Aorta (tissue), 5 donors: ENCODE measurements at regions not wholly inside any gene's neighbourhood (a gene's known extent, or its start where the extent isn't known, plus 50 kb on each side); places are given as distances from the start of the nearest gene placed in this dataset.
"Not testable (repeated sequence)": the region's sequence is repeated elsewhere in the genome, so short reads cannot be mapped to it uniquely, and the experiment has no call there.

Experiments used
- ATAC-seq: fragments of 200-7000 bp; cut with Tn5 transposase; one replicate; pipeline ENCODE4 v1.9.1; 2022; ENCODE audit warnings: moderate library complexity; ENCODE audit not compliant: low FRiP score
- DNase-seq, 2 donors: peaks; one replicate each; pipeline ENCODE4 v3.0.0-alpha.2; 2020
- H3K27ac ChIP-seq, 2 donors: one replicate each; pipeline ENCODE4 v1.5.1; 2013; ENCODE audit warnings: low read length in 2 of 2, mild to moderate bottlenecking in 2 of 2, moderate library complexity in 2 of 2, control low read depth in 1 of 2, inconsistent platforms in 1 of 2, low read depth in 1 of 2
- H3K27me3 ChIP-seq, 2 donors: one replicate each; pipeline ENCODE4 v1.6.1; 2013; ENCODE audit warnings: control low read depth in 1 of 2, low read length in 1 of 2, mild to moderate bottlenecking in 1 of 2, moderate library complexity in 1 of 2; ENCODE audit not compliant: insufficient read depth in 2 of 2, control insufficient read depth in 1 of 2
- H3K36me3 ChIP-seq, 2 donors: one replicate each; pipeline ENCODE4 v1.6.1; 2013; ENCODE audit warnings: control low read depth in 1 of 2, low read length in 1 of 2, mild to moderate bottlenecking in 1 of 2; ENCODE audit not compliant: insufficient read depth in 2 of 2, control insufficient read depth in 1 of 2
- H3K4me1 ChIP-seq, 2 donors: one replicate each; pipeline ENCODE4 v1.6.1; 2013; ENCODE audit warnings: low read length in 2 of 2, control low read depth in 1 of 2, mild to moderate bottlenecking in 1 of 2, moderate library complexity in 1 of 2; ENCODE audit not compliant: insufficient read depth in 2 of 2, control insufficient read depth in 1 of 2
- H3K4me3 ChIP-seq, 2 donors: one replicate each; pipeline ENCODE4 v1.5.1; 2013; ENCODE audit warnings: low read length in 2 of 2, control low read depth in 1 of 2, mild to moderate bottlenecking in 1 of 2
- H3K9me3 ChIP-seq: one replicate; pipeline ENCODE4 v1.6.1; 2013; ENCODE audit warnings: mild to moderate bottlenecking, low read length; ENCODE audit not compliant: control insufficient read depth
- WGBS, 2 donors: extraction: QIAGEN DNeasy Blood & Tissue Kit; methylation state at CpG; one replicate each; pipeline ENCODE4 v1.1.7; 2013; 5-methylcytosine and 5-hydroxymethylcytosine counted together
- intact Hi-C, 2 donors: fragments of 100-400 bp; cut with DNase I; formaldehyde crosslinking; loops; one replicate each; pipeline versions ENCODE4 v1.14.2 to v1.15.0; 2022
- donor health status: healthy with polysubstance abuse.
- donor health status: Bipolar disorder and iron deficiency.
- donor health status: DM: no; HTN: no; CAD: no.
- donor health status: DM: no; HTN: no; CAD: no.
- donor health status: DM: yes; HTN: yes; CAD: no.

DNA sequence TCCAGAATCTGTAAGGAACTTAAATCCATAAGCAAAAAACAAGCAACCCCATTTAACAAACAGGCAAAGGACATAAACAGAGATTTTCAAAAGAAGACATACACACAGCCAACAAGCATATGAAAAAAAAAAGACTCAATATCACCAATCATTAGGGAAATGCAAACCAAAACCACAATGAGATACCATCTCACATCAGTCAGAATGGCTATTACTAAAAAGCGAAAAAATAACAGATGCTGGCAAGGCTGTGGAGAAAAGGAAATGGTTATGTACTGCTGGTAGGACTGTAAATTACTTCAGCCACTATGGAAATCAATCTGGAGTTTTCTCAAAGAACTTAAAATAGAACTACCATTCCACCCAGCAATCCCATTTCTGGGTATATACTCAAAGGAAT is 156.8 kb upstream of the RADX start:
- Histone ChIP-seq H3K4me1 (no peaks in the 10 kb centered on the region), H3K9me3 (no peaks in the 10 kb centered on the region), H3K27ac (no peak overlapping the region), H3K27me3 (no peaks in the 10 kb centered on the region), H3K36me3 (no peaks in the 10 kb centered on the region), H3K4me3 (no peak overlapping the region)
- 87 to 89% methylated on average over 1 of the region's 1 CpG for WGBS, 2 donors
- DNase-seq (no peak), ATAC-seq (no peak)
- intact Hi-C loops = no loop called here

DNA sequence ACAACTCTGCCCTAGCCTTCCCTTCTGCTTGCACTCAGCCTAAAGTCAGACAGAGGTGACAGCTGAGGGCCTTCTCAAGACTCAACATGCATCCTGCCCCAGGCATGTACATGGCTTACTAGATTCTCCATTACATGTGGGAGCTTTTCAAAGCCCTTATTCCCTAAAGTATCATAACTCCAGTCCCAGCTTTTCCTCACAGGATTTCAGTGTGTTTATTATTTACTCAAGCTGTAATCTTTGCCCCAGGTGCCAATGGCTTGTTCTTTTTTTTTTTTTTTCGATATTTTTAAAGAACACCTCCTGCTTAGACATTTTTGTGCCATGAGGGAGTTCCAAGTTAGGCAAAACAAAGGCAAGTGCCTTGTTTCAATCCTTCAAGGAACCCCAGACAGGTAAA is 154.0 kb upstream of the RADX start:
- Histone ChIP-seq H3K9me3 (no peaks in the 10 kb centered on the region), H3K27ac (no peak overlapping the region), H3K36me3 (no peaks in the 10 kb centered on the region), H3K27me3 (no peaks in the 10 kb centered on the region), H3K4me3 (no peak overlapping the region), H3K4me1 (no peaks in the 10 kb centered on the region)
- DNase-seq (no peak), ATAC-seq (no peak)
- intact Hi-C loops = no loop called here
- WGBS, 2 donors = 31 to 54% methylated on average over 1 of the region's 1 CpG

DNA sequence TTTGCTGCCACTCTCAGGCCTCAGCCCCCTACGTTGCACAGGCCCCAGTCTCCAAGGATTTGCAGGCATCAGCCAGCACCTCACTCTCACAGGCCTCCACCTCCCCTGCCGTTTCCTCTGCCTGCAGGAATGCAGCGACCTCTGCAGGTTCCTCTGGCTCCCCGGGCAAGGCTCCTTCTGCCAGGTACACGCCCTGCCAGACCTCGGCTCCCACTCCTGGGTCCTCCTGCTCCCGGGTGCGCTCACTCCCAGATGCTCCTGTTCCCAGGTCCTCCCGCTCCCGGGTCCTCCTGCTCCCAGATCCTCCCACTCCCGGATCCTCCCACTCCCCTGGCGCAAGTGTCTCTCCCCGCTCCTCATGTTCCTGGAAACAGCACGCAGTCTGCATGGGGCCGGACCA is 144.4 kb upstream of the RADX start:
- Histone ChIP-seq H3K9me3 (no peaks in the 10 kb centered on the region), H3K4me3 (no peak overlapping the region), H3K27me3 (no peaks in the 10 kb centered on the region), H3K27ac (no peak overlapping the region), H3K4me1 (no peaks in the 10 kb centered on the region), H3K36me3 (no peaks in the 10 kb centered on the region)
- intact Hi-C loops = no loop called here
- no peak for DNase-seq
- ATAC-seq = no peak
- 53 to 57% methylated on average over 15 of the region's 15 CpGs for WGBS, 2 donors

DNA sequence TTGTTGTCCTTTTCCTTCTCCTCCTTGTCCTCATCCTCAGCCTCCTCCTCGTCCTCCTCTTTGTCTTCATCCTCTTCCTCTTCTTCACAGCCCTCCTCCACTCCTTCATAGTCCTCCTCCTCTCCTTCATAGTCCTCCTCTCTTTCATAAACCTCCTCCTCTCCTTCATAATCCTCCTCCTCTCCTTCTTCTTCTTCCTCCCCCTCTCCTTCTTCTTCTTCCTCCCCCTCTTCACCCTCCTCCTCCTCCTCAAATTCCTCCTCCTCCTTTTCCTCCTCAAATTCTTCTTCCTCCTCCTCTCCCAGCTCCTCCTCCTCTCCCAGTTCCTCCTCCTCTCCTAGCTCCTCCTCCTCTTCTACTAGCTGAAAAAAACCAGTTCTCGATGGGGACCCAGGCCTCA is 143.8 kb upstream of the RADX start:
- no peak for DNase-seq
- H3K4me1 ChIP-seq = no peaks in the 10 kb centered on the region
- intact Hi-C loops = no loop called here
- H3K4me3 ChIP-seq = no peak overlapping the region
- ATAC-seq = no peak
- 49 to 64% methylated on average over 2 of the region's 2 CpGs for WGBS, 2 donors
- no peaks in the 10 kb centered on the region for H3K36me3 ChIP-seq
- H3K27me3 ChIP-seq = no peaks in the 10 kb centered on the region
- no peak overlapping the region for H3K27ac ChIP-seq
- H3K9me3 ChIP-seq = no peaks in the 10 kb centered on the region

DNA sequence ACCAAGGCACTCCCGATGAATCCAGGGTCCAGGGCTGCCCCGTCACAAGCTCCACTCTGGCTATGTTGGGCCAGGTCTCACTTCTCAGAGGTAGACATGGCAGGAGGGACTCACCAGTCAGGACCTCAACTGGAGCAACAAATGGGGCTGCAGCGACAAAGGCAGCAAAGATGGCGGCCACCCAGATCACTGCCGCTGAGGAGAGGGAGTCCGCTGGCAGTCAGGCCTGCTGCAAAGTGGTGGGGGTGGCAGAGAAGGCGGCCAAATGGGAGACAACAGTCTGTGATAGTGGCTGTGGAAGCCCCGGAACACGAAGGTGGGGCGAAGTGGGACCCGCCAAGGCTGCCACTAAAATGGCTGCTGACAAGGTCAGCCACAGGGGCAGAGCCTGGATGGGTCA is 143.3 kb upstream of the RADX start:
- intact Hi-C loops = no loop called here
- no peak overlapping the region for H3K27ac ChIP-seq
- WGBS, 2 donors = 78 to 95% methylated on average over 11 of the region's 11 CpGs
- no peak for ATAC-seq
- no peaks in the 10 kb centered on the region for H3K9me3 ChIP-seq
- H3K4me1 ChIP-seq = no peaks in the 10 kb centered on the region
- no peaks in the 10 kb centered on the region for H3K27me3 ChIP-seq
- no peak overlapping the region for H3K4me3 ChIP-seq
- no peaks in the 10 kb centered on the region for H3K36me3 ChIP-seq
- no peak for DNase-seq

DNA sequence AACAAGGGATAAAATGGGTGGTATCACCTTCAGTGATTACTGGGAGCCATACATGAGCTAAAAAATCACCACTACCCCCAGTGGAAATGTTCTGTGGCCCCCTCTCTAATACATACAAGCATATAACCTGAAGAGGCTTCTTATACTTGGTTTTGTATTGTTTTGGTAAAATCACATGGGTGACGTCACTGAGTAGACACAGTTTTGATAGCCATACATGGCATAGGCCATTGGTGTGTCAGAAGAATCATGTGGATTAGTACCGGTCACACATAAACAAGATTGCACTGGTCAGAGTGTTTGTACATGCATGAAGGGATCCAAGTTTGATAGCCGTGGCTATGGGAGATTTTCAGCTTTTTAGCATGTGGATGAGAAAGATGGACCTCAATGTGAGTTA is 131.9 kb upstream of the RADX start:
- ATAC-seq (no peak), DNase-seq (no peak)
- Histone ChIP-seq H3K27me3 (no peaks in the 10 kb centered on the region), H3K27ac (no peak overlapping the region), H3K36me3 (no peaks in the 10 kb centered on the region), H3K9me3 (no peaks in the 10 kb centered on the region), H3K4me1 (no peaks in the 10 kb centered on the region), H3K4me3 (no peak overlapping the region)
- 61 to 70% methylated on average over 3 of the region's 3 CpGs for WGBS, 2 donors
- intact Hi-C loops = loop anchor here in 1 of 2 donors (5.0 kb wide), 1 partner anchor 312 kb away; no protein-coding TSS in a partner anchor

DNA sequence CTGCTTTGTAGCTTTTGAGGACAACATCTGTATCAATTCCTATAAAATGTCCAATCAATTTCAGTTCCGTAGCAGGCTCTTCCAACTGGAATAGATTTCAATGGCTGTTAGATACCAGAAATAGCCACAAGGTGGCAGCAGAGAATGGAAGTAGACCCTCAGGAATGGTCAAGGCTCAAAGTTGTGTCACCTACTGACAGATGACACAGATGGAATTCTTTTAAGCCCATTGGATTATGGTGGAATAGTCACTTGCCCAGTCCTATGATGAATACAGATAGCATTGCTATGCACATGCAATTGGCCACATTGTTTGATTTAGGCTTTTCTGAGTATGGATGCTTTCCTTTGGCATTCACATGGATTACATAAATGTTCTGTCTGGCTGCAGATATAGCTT is 130.4 kb upstream of the RADX start:
- H3K36me3 ChIP-seq = no peaks in the 10 kb centered on the region
- intact Hi-C loops = loop anchor here in 1 of 2 donors (5.0 kb wide), 1 partner anchor 311 kb away; no protein-coding TSS in a partner anchor
- no peaks in the 10 kb centered on the region for H3K4me1 ChIP-seq
- H3K27ac ChIP-seq = no peak overlapping the region
- ATAC-seq (peak; percentile 69), DNase-seq (no peak)
- 3 to 5% methylated on average over 1 of the region's 1 CpG for WGBS, 2 donors
- no peak overlapping the region for H3K4me3 ChIP-seq
- H3K27me3 ChIP-seq = no peaks in the 10 kb centered on the region
- no peaks in the 10 kb centered on the region for H3K9me3 ChIP-seq

DNA sequence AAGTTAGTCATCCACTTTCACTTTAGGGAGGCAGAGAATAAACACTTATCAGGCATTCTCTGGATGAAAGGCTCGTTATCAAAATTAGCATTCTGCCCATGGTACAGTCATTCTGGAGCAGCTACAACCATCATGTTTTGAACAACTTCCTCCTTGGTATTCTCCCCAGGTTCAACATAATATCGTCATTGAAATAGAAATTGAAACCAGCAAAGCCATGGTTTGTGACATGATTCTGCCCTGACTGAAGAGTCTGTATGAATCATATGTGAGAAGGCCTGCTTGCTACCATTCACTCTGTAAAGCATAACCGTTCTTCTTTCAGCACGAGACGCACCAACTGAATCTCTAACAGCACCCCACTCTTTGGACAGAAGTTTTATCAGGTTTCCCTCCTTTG is 127.5 kb upstream of the RADX start:
- 71 to 77% methylated on average over 5 of the region's 5 CpGs for WGBS, 2 donors
- ATAC-seq (no peak), DNase-seq (no peak)
- H3K27ac ChIP-seq = no peak overlapping the region
- no peaks in the 10 kb centered on the region for H3K4me1 ChIP-seq
- H3K9me3 ChIP-seq = no peaks in the 10 kb centered on the region
- no peaks in the 10 kb centered on the region for H3K27me3 ChIP-seq
- H3K36me3 ChIP-seq = no peaks in the 10 kb centered on the region
- intact Hi-C loops = loop anchor here in 1 of 2 donors (5.0 kb wide), 1 partner anchor 308 kb away; no protein-coding TSS in a partner anchor
- H3K4me3 ChIP-seq = no peak overlapping the region

DNA sequence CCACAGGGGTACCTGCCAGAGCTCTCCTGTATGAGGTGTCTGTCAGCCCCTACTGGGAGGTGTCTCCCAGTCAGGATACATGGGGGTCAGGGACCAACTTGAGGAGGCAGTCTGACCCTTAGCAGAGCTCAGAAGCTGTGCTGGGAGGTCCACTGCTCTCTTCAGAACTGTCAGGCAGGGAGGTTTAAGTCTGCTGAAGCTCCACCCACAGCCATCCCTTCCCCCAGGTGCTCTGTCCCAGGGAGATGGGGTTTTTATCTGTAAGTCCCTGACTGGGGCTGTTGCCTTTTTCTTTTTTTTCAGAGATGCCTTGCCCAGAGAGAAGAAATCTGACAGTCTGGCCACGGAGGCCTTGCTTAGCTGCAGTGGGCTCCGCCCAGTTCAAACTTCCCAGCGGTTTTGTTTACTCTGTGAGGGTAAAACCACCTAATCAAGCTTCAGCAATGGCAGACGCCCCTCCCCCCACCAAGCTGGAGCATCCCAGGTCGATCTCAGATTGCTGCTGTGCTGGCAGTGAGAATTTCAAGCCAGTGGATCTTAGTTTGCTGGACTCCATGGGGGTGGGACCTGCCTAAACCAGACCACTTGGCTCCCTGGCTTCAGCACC is 118.5 kb upstream of the RADX start:
- 11 to 28% methylated on average over 5 of the region's 5 CpGs for WGBS, 2 donors
- intact Hi-C loops, DNase-seq, H3K36me3 ChIP-seq, H3K27ac ChIP-seq, H3K4me3 ChIP-seq, H3K27me3 ChIP-seq, H3K4me1 ChIP-seq, H3K9me3 ChIP-seq, ATAC-seq: not testable (repeated sequence)
